ENCODE measurements at regions not wholly inside any gene's neighbourhood (a gene's known extent, or its start where the extent isn't known, plus 50 kb on each side); places are given as distances from the start of the nearest gene placed in this dataset.

- TF ChIP-seq ZFP91 (CRISPR knock-in tag; IDR thresholded peaks at IDR 0.05; ENCODE audit: borderline replicate concordance), result no peak
- TF ChIP-seq SALL1 (CRISPR knock-in tag; IDR thresholded peaks at IDR 0.05), result no peak
Observed at GRCh38 chr9:115413766-115414382, 295.9 kb upstream of the TNC start (continued).

GRCh38 chr9:115414561-115414960 is 296.6 kb upstream of the TNC start:
- TF ChIP-seq, protein P1, sequence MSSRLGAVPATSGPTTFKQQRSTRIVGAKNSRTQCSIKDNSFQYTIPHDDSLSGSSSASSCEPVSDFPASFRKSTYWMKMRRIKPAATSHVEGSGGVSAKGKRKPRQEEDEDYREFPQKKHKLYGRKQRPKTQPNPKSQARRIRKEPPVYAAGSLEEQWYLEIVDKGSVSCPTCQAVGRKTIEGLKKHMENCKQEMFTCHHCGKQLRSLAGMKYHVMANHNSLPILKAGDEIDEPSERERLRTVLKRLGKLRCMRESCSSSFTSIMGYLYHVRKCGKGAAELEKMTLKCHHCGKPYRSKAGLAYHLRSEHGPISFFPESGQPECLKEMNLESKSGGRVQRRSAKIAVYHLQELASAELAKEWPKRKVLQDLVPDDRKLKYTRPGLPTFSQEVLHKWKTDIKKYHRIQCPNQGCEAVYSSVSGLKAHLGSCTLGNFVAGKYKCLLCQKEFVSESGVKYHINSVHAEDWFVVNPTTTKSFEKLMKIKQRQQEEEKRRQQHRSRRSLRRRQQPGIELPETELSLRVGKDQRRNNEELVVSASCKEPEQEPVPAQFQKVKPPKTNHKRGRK (CRISPR knock-in tag; IDR thresholded peaks at IDR 0.05), result no peak
- TF ChIP-seq SSRP1 (CRISPR knock-in tag; IDR thresholded peaks at IDR 0.05) (no peak), ZNF44 (CRISPR knock-in tag; IDR thresholded peaks at IDR 0.05) (no peak), ZNF891 (CRISPR knock-in tag; IDR thresholded peaks at IDR 0.05) (no peak), SRSF1 (optimal IDR thresholded peaks at IDR 0.05; ENCODE audit: low read depth, low read length) (no peak)
- TF ChIP-seq, protein P2, sequence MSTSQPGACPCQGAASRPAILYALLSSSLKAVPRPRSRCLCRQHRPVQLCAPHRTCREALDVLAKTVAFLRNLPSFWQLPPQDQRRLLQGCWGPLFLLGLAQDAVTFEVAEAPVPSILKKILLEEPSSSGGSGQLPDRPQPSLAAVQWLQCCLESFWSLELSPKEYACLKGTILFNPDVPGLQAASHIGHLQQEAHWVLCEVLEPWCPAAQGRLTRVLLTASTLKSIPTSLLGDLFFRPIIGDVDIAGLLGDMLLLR (CRISPR knock-in tag; IDR thresholded peaks at IDR 0.05), result no peak
- TF ChIP-seq, protein P3, sequence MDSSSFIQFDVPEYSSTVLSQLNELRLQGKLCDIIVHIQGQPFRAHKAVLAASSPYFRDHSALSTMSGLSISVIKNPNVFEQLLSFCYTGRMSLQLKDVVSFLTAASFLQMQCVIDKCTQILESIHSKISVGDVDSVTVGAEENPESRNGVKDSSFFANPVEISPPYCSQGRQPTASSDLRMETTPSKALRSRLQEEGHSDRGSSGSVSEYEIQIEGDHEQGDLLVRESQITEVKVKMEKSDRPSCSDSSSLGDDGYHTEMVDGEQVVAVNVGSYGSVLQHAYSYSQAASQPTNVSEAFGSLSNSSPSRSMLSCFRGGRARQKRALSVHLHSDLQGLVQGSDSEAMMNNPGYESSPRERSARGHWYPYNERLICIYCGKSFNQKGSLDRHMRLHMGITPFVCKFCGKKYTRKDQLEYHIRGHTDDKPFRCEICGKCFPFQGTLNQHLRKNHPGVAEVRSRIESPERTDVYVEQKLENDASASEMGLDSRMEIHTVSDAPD (CRISPR knock-in tag; IDR thresholded peaks at IDR 0.05), result no peak
- Histone ChIP-seq H3K27me3 (ENCODE audit: control insufficient read depth in 1 of 2, insufficient read depth in 2 of 2, low read length in 2 of 2) (no peaks in the 10 kb centered on the region), H3K27ac (ENCODE audit: extremely low read length, insufficient read depth, low read length) (no peak overlapping the region), H3K36me3 (replicated peaks in 1 of 2; ENCODE audit: control insufficient read depth in 1 of 2, insufficient read depth in 2 of 2, low read length in 2 of 2) (no peaks in the 10 kb centered on the region), H3K79me2 (ENCODE audit: insufficient read depth, low read length) (no peaks in the 10 kb centered on the region), H4K20me1 (ENCODE audit: insufficient read depth, low read length) (no peaks in the 10 kb centered on the region), H3K9me3 (ENCODE audit: low read length) (no peaks in the 10 kb centered on the region), H3K4me1 (ENCODE audit: insufficient read depth, low read length) (no peaks in the 10 kb centered on the region), H3K9ac (ENCODE audit: insufficient read depth, low read depth, low read length) (no peak overlapping the region), H2AFZ (ENCODE audit: low read length) (no peak overlapping the region), H3K4me3 (replicated peaks in 1 of 3; ENCODE audit: insufficient read depth in 1 of 3, low read depth in 2 of 3, low read length in 3 of 3) (no peak overlapping the region), H3K4me2 (ENCODE audit: low read depth, low read length) (no peak overlapping the region)
- BruUV-seq (replicated peaks), result no TSS peak
- 4% methylated on average over 1 of the region's 1 CpG for WGBS (ENCODE audit: low lambda C conversion rate)
- FAIRE-seq, result no peak
- no peak for DNase-seq (ENCODE audit: low spot score)
- in situ Hi-C loops (cut with HindIII; ENCODE audit: extremely low pct_ligation_motif_present, low pct_unique_long_range_greater_than_20kb) (no loop called here), intact Hi-C loops (cut with micrococcal nuclease; ENCODE audit: unreplicated experiment) (no loop called here)
- no peak for ATAC-seq
- ChIA-PET CTCF (ENCODE audit: low intra/inter-chr PET ratio, low total read pairs) (no interaction called here), POLR2A (no interaction called here)
